HG03457 (cell line): ENCODE measurements at regions not wholly inside any gene's neighbourhood (a gene's known extent, or its start where the extent isn't known, plus 50 kb on each side); places are given as distances from the start of the nearest gene placed in this dataset.
"Not testable (repeated sequence)": the region's sequence is repeated elsewhere in the genome, so short reads cannot be mapped to it uniquely, and the experiment has no call there.

Experiments used
- ATAC-seq: cut with Tn5 transposase; IDR thresholded peaks from one replicate; pipeline ENCODE4 v1.9.1; 2021; ENCODE audit warnings: moderate number of reproducible peaks; ENCODE audit not compliant: unreplicated experiment

DNA sequence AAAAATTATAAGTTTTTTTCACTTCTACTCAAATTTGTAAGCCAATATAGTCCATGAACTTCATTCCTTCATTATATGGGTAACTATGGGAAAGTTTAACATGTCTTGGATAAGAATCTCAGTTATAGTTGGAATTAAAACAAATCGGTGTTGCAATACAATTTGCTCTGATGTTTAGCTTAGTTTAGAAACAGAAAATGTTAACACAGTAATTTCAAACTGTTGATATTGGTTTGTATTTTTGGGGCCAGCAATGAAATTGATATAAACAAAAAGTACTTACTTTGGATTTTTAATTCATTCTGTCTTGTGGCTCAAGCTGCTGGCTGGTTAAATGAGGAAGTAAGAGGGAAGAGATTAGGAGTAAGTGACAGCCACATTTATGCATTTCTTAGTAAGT is 368.5 kb upstream of the NT5C1B start:
- no peak for ATAC-seq

DNA sequence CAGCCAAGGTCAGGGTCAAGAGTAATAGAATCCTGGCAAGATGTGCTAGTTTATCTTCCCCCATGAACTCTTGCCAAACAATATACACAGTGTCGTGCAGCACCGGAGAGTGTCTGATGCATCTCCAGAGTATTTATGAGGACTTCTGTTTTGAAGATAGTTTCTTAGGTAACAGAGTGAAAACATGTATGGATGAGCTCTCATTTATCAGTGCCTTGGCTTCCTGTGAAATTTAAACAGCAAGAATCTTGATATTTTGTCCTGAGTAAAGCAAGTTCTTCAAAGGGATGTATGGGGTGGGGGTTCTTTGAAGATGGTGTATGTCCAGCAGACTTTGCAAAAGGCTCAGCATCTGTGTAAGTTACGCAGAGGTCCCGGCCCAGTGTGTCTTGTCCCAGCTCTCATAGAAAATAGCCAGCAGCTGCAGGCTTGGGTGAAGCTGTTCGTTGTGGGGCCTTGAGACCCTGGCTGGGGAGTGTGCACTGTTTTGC is 361.0 kb upstream of the NT5C1B start:
- no peak for ATAC-seq

DNA sequence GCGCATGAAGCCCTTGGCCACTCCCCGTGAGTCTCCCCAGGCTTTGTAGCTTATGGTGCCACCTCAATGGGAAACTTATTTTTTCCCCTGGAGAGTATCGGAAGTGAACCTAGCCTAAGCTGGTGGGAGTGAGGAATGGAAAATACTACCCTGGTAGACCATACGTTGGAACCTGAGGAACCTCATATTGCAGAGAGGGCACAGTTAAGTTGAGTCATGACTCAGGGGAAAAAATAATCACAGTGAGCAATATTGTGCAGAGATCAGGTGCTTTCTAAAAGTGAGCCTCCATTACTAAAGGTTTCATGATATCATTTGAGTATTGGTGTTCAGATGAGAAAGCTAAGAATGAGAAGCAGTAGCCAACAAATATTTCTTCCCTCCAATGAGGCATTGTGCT is 360.5 kb upstream of the NT5C1B start:
- ATAC-seq, result no peak

DNA sequence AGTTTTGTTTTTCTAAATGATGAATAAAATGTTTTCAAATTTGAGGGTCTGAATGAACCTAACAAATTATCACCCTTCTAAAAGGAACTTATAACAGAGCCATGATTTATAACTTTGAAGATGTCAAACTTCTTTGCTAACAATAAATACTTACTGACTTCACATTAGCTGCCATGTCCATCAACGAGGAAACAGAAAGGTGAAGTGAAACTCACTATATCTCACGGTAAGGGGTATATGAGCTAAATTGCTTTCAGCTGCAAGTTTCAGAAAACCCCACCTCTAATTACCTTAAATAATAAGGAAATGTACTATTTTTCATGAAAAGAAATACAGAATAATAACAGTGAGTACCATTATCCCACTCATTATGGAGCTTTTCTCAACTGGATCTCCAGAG is 350.8 kb upstream of the NT5C1B start:
- no peak for ATAC-seq

DNA sequence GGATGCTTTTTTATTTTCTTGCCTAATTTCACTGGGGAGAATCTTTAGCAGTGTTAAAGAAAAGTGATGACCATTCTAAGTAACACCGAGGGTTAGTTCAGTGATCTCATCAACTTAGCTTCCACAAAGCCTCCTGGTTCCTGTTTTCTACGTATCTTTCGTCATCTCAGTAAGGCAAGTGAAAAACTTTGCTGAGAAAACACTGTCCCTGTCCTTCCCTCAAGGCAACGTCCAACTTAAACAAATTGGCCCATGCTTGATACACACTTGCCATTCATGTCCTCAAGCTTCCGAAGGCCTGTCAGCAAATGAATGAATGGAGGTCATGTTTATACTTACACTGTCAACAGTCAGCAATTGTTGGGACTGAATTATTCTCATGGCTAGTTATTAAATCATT is 350.4 kb upstream of the NT5C1B start:
- not testable (repeated sequence) for ATAC-seq

- no peak for ATAC-seq
These were observed 345.5 kb upstream of the NT5C1B start for GRCh38 chr2:18934886-18935285.

GRCh38 chr2:18932853-18933252 is 343.5 kb upstream of the NT5C1B start:
- ATAC-seq, result no peak

DNA sequence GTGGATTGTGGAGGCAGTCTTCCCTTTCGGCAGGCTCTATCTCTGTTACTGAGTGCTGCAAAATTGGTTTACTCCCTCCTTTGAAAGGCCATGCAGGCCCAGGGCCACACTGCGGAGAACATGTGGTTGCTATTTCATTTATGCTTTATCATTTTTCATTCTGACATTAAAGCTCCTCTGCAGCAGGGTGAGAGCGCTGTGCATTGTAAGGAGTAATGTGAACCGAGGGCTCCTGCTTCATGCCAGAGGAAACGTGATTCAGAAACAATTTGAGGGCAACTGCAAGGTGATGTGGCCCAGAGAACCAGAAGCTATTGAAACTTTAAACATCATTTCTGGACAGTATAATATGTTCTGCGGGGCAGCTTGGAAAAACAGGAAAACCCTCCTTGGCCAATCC is 341.6 kb upstream of the NT5C1B start:
- ATAC-seq, result no peak

- no peak for ATAC-seq
These were observed 338.3 kb upstream of the NT5C1B start for GRCh38 chr2:18927525-18928232.

DNA sequence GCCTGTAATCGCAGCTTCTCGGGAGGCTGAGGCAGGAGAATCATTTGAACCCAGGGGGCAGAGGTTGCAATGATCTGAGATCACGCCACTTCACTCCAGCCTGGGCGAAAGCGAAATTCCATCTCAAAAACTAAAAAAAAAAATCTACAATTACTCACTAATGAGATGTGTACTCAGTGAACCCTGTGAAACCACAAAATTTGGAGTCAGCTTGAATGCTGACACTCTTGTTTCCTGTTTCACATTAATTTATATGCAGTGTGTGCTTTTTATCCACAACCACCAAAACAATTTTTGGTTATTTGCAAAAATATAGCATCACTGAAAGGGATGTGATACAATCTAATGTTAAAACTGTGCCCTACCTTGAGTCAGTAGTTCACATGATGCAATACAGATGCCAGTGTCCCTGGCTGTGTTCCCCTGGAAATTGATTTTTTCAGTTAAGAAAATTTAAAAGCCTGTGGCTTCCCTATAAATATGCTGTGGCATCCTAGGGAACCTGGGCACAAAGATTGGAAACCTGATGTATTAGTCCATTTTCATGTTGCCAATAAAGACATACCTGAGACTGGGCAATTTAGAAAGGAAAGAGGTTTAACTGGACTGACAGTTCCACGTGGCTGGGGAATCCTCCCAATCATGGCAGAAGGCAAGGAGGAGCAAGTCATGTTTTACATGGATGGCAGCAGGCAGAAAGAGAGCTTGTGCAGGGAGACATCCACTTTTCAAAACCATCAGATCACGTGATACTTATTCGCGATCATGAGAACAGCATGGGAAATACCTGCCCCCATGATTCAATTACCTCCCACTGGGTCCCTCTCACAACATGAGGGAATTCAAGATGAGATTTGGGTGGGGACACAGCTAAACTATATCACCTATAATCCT is 337.5 kb upstream of the NT5C1B start:
- ATAC-seq, result no peak

DNA sequence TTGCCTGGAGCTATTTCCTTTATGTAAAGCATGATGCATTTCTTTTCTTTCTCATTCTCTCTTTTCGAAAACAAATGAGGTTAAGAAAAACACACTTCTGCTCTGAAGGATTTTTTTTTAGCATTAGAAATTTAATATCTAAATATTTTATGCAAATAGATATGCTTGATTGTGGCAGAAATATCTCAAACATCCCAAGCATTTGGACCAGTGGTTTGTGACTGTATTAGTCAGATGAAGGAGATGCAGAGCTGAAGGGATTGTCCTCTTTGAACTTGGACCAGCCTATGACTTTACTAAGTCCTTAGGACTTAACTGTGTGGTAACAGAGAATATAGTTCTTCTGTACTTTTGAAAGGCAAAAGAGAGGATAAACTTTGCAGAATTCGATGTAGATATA is 335.9 kb upstream of the NT5C1B start:
- no peak for ATAC-seq

GRCh38 chr2:18924886-18925285 is 335.5 kb upstream of the NT5C1B start:
- no peak for ATAC-seq

- ATAC-seq, result no peak
These were observed 335.0 kb upstream of the NT5C1B start for GRCh38 chr2:18924386-18924785.

- no peak for ATAC-seq
These were observed 332.9 kb upstream of the NT5C1B start for GRCh38 chr2:18922276-18922675.

DNA sequence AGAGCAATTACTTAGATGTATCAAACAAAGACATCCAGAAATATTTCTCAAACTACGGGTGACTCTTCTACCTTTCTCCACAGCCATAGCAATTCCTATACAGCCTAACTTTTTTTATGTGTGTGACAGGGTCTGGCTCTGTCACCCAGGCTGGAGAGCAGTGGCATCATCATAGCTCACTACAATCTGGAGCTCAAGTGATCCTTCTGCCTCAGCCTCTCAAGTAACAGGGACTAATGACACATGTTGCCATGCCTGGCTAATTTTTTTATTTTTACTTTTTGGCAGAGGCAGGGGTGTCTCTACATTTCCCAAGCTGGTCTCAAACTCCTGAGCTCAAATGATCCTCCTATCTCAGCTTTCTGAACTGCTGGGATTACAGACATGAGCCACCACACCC is 328.9 kb upstream of the NT5C1B start:
- no peak for ATAC-seq

- ATAC-seq, result no peak
These were observed 325.9 kb upstream of the NT5C1B start for GRCh38 chr2:18915227-18915626.

- ATAC-seq, result no peak
These were observed 324.1 kb upstream of the NT5C1B start for GRCh38 chr2:18913512-18913911.

- no peak for ATAC-seq
These were observed 323.0 kb upstream of the NT5C1B start for GRCh38 chr2:18912225-18912888.

GRCh38 chr2:18911416-18911815 is 322.0 kb upstream of the NT5C1B start:
- ATAC-seq, result no peak

DNA sequence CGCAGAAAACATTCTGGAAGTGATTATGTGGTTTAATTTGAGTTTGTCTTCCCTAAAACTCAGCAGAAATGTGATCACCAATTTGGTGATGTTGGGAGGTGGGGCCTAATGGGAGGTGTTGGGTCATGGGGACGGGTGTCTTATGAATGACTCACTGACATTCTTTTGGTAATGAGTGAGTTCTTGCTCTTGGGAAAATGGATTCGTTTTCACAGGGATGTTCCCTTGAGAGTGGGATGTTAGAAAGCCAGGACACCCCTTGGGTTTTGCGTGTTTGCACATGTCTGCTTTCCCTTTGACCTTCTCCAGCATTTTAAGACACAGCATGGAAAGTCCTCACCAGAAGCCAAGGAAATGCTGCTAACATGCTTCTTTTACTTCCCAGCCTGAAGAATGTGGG is 321.5 kb upstream of the NT5C1B start:
- no peak for ATAC-seq

DNA sequence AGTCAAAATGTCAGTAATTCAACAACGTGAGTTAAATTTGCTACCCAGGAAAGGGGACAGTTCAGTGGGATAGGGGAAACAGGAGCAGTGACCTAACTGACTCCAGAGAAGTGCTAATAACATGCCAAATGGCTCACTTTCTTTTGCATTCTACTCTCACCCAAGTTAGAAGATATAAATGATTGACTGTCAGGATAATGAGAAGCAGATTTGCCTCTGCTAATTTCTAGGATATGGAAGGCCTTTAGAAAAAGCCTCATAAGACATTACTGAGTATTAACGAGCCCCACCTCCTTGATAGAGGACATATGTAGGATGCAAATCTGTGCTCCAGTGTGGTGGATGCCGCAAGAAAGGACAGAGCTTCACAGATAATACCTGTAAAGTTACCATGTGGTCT is 318.6 kb upstream of the NT5C1B start:
- ATAC-seq, result no peak

- ATAC-seq, result no peak
These were observed 318.1 kb upstream of the NT5C1B start for GRCh38 chr2:18907508-18907907.
